ENCODE measurements at regions not wholly inside any gene's neighbourhood (a gene's known extent, or its start where the extent isn't known, plus 50 kb on each side); places are given as distances from the start of the nearest gene placed in this dataset.

GRCh38 chr20:57794036-57794435 lies 84.2 kb upstream of the PMEPA1 start:
- no peak for DNase-seq (ENCODE audit: extremely low read depth, low read depth)
- no peak for TF ChIP-seq CTCF (IDR thresholded peaks at IDR 0.05; ENCODE audit: low read depth, low read length, missing control alignments)

GRCh38 chr20:57793421-57793820 lies 83.6 kb upstream of the PMEPA1 start:
- no peak overlapping the region for H3K4me3 ChIP-seq (replicated peaks; ENCODE audit: low read depth, low read length)
- no peak for DNase-seq (ENCODE audit: extremely low read depth, low read depth)
- no peak for TF ChIP-seq CTCF (IDR thresholded peaks at IDR 0.05; ENCODE audit: low read depth, low read length, missing control alignments)

More at GRCh38 chr20:57794036-57794435, 84.2 kb upstream of the PMEPA1 start:
- H3K4me3 ChIP-seq (replicated peaks; ENCODE audit: low read depth, low read length) = no peak overlapping the region

GRCh38 chr20:57792386-57793080 lies 82.7 kb upstream of the PMEPA1 start:
- H3K4me3 ChIP-seq (replicated peaks; ENCODE audit: low read depth, low read length) = no peak overlapping the region
- no peak for DNase-seq (ENCODE audit: extremely low read depth, low read depth)
- no peak for TF ChIP-seq CTCF (IDR thresholded peaks at IDR 0.05; ENCODE audit: low read depth, low read length, missing control alignments)

GRCh38 chr20:57791966-57792365 lies 82.2 kb upstream of the PMEPA1 start:
- TF ChIP-seq CTCF (IDR thresholded peaks at IDR 0.05; ENCODE audit: low read depth, low read length, missing control alignments) = no peak
- DNase-seq (ENCODE audit: extremely low read depth, low read depth) = no peak
- H3K4me3 ChIP-seq (replicated peaks; ENCODE audit: low read depth, low read length) = no peak overlapping the region

GRCh38 chr20:57791178-57791962 lies 81.6 kb upstream of the PMEPA1 start:
- no peak for DNase-seq (ENCODE audit: extremely low read depth, low read depth)
- no peak overlapping the region for H3K4me3 ChIP-seq (replicated peaks; ENCODE audit: low read depth, low read length)
- no peak for TF ChIP-seq CTCF (IDR thresholded peaks at IDR 0.05; ENCODE audit: low read depth, low read length, missing control alignments)

- no peak for DNase-seq (ENCODE audit: extremely low read depth, low read depth)
- no peak for TF ChIP-seq CTCF (IDR thresholded peaks at IDR 0.05; ENCODE audit: low read depth, low read length, missing control alignments)
- H3K4me3 ChIP-seq (replicated peaks; ENCODE audit: low read depth, low read length) = no peak overlapping the region
Observed at GRCh38 chr20:57790176-57790575, 80.4 kb upstream of the PMEPA1 start.

All from HFF-Myc (cell line).